GM21367 (cell line): ENCODE measurements at regions not wholly inside any gene's neighbourhood (a gene's known extent, or its start where the extent isn't known, plus 50 kb on each side); places are given as distances from the start of the nearest gene placed in this dataset.
"Not testable (repeated sequence)": the region's sequence is repeated elsewhere in the genome, so short reads cannot be mapped to it uniquely, and the experiment has no call there.

ENCODE experiments used
- ATAC-seq: cut with Tn5 transposase; IDR thresholded peaks from one replicate; pipeline ENCODE4 v1.9.1; 2021; ENCODE audit not compliant: unreplicated experiment

DNA sequence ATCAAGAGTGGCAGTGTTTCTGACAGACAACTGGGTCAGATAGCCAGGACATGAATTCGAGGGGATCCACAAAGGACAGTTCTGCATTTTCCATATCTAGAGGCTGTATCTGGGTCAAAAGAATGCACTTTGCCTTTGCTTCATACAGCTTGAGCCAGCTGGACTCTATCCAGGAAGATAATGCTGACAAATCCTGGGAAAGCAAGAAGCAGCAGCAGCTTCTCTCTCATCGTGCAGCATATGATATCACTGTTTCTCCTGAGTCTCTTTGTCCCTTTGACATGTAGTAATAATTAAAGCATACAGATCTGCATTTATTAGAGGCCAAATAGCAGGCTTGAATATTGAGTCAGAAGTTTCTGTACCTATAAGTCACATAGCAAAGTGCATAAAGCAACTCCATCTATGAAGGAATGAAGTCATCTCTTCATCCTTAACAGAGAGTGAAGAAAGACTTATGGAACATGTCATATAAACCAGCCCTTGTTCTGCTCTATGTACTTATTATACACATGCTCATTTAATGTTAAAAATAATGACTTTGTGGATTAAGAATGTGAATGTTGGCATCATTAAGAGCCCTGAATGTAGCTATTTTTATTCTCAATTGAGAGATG lies 236.8 kb upstream of the GBE1 start:
- no peak for ATAC-seq

DNA sequence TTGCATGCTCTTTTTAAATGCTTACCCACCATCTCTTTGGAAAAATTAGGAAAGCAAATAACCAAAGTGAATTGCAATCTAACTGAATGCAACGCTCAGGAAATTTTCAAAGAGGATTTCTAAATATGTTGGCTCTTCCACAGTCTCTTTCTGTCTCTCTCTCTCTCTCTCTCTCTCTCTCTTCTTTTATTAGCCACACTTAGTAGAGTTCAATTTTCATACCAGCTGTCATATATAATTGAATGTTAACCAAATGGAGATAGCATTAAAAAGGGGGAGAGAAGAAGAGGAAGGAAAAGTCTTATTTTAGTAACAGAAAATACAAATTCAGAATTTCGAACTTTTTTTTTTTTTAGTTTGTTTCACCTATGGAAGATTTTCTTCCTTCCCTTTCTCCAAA lies 235.9 kb upstream of the GBE1 start:
- ATAC-seq = no peak

DNA sequence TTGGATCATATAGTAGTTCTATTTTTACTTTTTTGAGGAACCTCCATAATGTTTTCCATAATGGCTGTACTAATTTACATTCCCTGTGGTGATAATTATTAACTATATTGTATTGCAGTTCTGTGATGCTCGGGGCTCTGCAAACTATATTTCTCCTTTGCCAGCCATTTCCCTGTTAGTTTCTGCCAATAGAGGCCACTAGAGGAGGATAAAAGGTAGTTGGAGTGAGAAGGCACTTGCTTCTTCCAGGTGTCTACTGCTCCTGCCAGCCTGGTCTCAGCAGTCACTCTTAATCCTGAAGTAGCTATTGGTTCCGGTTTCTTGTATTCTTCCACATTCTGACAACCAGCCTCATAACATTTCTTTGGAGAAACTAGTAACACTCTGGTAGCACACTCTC lies 233.9 kb upstream of the GBE1 start:
- no peak for ATAC-seq

DNA sequence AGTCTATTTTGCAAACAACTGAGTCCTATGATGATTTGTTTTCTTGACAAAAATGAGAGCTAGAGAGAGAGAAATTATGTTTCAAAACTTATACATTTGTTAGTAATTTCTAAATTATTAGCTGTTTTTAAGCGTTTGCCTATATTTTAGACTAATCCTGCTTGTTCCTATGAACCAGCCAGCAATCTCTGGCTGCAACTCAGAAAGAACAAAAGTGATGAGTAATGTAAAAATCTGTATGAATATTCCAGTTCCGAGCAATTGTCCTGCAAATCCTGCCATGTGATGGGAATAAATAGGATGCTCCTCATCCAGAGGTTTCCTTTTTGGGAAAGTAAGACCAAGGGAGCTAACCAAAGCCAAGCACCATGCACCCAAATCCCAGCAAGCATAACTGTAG lies 228.3 kb upstream of the GBE1 start:
- no peak for ATAC-seq

DNA sequence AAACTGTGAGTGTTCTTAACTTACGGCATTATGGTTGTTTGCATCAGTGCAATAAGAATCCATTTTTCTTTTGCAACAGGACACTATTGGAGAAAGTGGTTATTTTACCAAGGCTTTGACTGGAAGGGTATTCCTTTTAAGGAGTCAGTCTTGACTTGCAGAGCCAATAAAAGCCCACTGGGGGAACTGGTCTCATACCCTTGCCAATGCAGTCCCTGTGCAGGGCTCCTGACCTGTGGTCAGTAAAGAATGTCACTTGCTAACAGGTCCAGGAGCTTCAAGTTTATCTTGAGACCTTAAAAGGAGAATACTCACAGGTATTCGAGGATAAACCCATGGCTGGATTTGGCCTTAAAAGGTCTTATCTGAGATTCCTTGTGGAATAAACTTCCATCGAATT lies 227.8 kb upstream of the GBE1 start:
- ATAC-seq = no peak

DNA sequence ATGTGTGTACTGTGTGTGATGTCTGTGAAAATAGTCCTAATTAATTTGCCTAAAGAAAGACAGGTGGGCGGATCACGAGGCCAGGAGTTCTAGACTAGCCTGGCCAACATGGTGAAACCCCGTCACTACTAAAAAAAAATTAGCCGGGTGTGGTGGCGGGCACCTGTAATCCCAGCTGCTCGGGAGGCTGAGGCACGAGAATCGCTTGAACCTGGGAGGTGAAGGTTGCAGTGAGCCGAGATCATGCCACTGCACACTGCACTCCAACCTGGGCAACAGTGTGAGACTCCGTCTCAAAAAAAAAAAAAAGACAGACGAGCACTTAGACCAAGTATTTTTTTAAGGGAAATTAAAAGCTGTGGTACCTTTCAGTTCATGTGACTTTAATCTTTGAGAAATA lies 226.0 kb upstream of the GBE1 start:
- not testable (repeated sequence) for ATAC-seq

DNA sequence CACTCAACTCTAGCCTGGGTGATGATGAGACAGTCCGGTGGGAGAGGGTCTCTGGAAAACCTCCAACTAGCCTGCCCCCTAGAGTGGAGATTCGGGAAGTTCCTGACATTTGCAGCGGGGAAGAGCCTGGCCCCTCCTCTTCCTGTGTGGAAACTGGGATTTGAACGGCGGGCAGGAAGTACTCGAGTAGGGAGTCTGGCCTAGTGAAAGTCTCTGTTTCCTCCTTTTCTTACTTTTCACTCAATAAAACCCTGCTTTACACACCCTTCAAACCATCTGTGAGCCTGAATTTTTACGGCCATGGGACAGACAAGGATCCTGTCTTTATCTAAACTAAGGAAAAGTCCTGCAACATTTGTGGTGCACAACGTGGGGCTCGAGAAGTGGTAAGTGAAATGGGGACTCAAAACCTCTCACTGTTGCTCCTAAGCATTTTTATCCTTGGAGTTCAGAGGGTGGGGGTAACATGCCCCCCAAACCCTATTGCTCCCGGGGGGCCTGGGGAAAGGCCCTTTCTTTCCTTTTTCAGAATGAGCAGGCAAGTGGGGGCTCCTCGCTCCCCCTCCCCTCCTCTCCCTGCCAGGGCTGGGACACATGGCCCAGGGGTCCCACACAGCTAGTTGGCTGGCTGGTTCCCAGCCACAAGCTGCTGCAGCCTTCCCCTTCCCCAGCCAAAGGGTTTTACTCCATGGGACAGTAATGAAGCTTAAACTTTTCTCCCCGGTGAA lies 224.7 kb upstream of the GBE1 start:
- no peak for ATAC-seq

DNA sequence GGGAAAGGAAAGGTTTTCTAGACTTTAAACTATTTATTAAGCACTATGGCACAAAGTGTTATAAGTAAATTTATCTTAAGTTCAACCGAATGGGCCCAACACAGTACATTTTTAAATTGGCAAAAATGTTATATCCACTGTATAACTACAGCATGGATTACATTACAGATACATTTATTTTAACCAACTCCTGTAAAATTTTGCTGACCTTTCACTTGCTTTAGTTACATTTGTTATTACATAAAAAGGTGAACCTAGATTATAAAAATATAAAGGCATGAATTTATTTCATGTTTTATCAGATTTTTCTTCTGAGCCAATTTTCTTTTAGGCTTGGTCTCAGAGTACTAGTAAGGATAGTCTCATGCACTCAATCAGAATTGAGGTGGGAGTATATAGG lies 221.9 kb upstream of the GBE1 start:
- ATAC-seq = no peak

DNA sequence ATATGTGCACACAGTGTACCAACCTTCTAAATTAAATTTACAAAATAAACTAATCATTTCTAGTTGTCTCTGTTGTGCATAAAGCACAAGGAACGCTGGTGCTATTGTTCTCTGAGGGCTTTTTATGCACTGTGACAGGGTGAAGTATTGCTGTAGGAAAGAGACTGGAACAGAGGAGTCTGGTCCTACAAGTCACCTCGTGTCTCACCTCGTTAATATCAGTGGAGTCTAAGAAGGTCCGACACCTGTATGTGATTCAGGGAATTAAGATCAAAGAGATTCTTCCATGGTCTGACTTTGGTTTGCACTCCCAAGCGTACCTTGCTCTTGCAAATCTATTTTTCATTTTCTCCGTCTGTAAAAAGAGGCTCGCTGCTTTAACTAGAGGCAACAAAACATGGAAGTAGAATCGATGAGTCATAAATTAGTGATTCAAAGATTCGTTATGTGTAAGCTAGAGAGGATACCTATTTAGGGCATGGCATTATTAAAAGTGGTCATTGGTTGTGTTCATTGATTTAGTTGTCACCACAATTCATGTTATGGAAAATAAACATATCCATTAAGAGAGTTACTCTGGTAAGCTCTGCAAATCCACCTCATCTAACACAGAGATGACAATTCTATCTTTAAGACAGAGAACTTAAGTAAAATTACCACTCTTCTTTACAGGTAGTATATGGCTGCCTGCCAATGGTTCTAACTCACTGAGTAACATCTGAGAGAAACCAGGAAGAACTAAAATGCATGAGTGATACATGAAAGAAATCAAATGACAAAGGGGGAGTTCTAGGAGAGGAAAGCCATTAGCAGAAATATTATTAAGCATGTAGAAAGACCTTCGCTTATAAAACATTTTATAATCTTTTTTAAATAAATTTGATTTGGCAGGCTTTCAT lies 219.4 kb upstream of the GBE1 start:
- no peak for ATAC-seq

DNA sequence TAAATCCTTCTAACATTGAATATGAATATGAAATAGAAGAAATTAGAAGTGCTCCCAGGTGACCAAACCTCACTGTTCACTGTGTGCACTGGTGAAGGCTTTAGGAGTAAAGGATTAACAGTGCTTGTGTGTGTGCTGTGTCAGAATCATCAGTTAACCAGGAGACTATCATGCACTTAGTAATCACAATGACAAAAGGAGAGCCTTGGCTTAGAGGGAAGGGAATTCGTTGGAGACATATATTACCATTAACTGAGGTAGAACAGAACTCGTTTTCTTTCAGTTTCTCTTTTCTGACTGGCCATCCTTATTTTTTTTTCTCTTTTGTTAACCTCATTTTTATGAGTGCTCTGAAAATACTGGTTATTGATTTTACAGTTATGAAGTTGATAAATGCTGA lies 213.3 kb upstream of the GBE1 start:
- ATAC-seq = no peak

DNA sequence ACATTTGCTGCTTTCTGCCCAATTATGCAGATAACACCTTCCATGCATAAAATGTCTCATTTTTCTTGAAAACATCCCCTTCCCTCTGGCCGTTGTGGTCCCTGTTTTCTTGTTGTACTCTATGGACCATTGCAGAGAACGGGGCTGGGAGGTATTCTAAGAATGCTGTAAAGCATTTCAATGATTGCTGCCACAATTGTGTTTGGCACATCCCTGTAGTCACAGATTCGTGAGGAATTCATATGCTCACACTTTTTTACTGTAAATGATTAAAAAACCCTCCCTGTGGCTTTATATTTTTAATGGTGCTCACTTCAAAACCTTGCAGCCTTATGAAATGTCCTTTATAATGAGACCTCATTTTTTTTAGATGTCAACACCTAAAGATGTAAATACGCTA lies 207.2 kb upstream of the GBE1 start:
- no peak for ATAC-seq

DNA sequence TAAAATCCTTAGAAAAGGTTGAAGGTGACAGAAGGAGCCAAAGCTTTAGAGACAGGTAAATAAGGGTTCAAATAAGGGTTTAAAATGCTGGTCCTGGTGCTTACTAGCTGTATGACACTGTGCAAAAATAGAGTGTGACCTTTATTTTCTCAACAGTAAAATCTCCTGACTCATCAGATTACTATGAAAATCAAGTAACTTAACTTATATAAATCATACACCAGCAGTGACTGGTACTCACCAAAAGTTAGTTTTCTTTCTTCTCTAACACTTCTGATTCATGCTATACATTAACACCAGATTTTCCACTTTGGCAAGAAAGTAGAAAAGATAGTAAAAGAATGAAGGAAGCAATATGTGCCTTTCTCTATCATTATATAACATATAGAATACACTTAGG lies 205.9 kb upstream of the GBE1 start:
- ATAC-seq = no peak

DNA sequence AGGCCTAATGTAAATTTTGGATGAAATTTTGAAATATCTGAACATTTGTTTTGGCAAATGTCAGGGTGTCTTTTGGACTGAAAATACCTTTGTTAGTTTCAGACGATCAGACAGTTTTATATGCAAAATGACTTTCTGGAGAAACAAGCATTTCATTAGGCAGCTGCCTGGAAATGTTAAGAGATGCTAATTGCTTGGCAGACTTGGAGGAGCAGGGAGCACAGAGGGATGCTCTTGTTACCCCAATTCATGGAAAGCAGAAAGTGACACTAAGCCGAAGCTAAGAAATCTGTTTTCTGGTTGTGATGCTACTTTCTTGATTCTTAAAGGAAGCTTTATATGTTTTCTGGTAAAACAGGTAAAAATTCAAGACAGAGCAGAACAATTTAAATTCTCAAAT lies 204.3 kb upstream of the GBE1 start:
- no peak for ATAC-seq

DNA sequence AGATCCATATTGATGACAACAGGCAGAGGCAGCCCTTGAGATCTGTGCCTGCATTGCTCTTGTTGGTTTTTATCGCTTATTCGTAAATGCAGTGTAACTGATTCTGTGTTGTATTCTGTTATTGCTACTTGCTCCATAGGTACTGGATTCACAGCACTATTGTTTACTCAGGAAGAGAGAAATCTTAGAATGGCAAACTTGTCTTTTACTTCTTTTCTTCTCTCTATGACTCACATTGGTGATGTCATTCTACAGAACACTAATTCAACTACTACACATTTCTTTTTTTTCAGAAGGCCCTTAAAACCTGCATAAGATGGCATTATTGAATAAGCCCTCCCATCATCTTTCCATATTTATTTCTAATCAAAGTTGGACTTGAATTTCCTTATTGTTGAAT lies 201.0 kb upstream of the GBE1 start:
- ATAC-seq = no peak

DNA sequence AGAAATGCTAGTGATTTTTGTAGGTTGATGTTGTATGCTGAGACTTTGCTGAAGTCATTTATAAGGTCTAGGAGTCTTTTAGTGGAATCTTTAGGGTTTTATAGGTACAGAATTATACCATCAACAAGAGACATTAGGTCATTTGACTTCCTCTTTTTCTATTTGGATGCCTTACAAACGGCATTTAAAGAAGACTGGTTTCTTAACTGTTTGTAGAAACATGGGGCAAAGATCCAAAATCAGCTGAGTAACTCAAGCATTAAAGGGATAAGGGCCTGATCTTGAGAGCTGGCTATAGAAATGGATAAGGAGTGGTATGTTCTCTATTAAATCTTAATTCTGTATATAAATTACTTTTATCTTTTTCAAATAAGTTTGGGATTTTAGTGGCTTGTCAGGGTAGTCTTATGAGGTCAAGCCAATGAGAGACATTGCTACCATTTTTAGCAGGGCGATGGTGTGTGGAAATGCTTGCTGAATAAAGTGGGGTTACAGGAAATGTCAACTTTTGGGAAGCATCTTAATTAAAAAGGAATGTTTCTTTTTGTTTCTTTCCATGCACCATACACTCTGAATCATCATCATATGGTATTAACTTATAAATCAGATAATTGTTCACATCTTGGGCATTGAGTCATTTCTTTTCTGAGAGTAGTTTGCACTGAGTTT lies 197.7 kb upstream of the GBE1 start:
- ATAC-seq = no peak

DNA sequence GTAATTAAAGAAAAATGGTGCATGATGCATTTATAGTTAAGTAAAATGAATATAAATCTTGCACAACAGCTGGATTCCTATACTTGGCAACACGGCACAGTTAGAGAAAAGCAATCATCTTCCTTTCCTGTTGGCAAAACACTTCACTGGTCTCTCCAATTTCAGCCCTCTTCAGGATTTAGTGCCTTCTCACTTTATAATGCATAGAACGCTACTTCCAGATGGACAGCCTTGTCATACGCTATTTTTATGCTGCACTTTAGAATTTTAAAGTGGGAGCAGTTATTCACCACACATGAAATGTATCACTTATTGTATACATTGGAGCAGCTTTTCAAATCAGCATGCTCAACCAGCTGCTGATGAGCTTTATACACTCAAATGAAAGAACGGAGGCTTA lies 194.4 kb upstream of the GBE1 start:
- ATAC-seq = no peak

DNA sequence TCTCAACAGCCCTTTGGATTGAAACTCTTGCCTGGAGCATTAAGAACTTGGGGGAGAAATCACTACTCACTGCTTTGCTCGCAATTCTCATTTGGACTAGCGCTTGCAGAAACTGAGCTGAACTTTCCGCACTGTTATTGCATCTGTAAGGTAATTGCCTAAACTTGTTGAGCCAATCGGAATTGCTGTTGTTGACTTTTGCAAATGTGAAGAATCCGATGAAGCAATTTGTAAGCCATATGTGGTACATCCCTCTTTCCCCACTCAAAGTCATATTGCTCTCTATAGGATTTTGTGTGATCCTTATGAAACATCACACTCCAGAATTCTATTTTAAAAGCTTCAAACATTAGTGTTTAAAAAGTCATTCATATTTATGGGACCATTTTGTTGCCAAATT lies 191.7 kb upstream of the GBE1 start:
- ATAC-seq = no peak

DNA sequence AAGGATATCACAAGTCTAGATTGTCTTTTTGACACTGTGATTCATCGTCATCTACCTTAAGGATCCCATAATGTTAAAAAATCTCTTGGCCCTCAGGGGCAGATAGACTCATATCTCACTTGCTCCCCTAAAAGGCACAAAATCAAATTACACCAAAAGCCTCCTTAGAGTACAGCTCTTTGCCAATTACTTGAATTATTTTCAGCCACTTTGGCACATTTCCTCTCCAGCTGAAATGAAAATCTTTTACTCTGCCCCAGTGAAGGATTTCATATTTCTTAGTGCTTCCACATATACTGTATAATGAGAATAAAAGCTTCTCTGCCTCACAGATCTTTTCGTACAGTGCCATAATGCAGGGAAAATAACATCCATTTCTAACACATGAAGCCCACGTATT lies 190.7 kb upstream of the GBE1 start:
- ATAC-seq = no peak

DNA sequence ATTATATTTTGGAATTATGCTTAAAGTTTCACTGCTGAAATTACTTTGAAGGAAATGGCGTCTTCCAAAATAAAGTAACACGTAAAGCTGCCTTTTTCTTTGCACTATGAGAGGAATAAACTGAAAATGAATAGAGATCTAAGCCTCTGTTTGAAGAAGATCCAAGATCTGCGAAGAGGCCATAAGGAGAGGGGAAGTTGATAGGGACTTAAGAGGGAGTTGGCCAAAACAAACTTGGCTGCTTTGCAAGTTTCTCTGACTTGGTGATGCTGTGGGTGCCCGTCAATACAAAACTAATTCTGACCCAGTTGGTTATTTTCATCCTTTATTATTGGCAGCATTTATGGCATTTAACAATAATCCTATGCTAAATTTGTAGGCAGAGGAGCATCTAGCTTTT lies 190.2 kb upstream of the GBE1 start:
- ATAC-seq = no peak

DNA sequence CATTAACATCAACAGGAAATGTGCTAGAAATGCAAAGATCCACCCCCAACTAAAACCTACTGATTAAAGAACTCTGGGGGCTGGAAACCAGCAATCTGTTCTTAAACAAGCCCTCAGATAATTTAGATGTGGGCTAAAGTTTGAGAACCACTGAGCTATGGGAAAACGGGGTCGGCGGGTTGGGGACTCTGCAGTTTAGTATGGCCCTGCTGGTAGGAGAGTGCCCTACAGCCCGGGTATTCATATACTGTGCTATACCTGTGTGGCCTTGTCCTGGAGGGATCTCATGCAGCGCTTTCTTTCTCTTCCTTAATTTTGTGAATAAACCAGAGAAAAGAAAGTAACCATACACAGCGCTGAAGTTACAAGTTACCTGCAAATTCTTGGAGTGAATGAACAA lies 189.7 kb upstream of the GBE1 start:
- no peak for ATAC-seq

DNA sequence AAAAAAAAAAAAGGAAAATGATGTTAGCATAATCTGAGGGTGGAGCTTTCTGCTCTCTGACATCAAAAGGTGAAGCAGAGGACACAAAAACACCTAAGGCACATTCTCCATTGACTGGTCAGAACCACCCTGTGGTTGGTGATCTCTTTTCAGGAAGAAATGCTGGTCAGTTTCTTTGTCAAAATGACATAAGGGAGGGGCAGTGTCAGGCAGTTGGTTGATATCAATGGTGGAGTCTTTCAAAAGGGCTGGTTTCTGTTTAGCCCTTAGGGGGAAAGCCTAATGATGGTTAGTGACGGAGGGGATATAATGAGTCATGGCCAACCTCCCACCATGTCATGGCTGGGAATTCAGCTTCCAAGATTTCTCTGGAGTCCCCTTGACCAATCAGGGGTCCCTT lies 185.9 kb upstream of the GBE1 start:
- no peak for ATAC-seq

DNA sequence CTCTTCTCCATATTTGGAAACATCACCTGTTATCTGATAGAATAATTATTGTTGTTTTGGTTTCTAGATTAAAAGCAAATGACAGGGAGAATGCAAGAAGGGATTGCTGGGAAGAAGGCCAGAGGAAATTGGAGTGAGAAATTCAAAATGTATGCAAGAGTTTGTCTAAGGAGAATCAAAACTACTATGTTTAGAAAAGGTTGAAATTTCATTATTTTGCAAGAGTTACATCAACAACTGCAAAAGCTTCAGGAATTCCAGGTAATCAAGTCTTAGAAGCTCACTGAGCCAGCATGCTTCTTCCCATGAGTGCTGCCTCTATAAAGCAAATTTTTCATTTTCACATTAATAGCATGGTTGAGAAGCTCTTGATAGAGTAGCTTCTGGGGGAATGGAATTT lies 177.2 kb upstream of the GBE1 start:
- ATAC-seq = no peak
